H54 (cell line): ENCODE measurements at regions not wholly inside any gene's neighbourhood (a gene's known extent, or its start where the extent isn't known, plus 50 kb on each side); places are given as distances from the start of the nearest gene placed in this dataset.
"Not testable (repeated sequence)": the region's sequence is repeated elsewhere in the genome, so short reads cannot be mapped to it uniquely, and the experiment has no call there.

ENCODE experiments used
- DNase-seq: peaks from one replicate; pipeline ENCODE4 v3.0.0; 2011; ENCODE audit warnings: low spot score, mixed read lengths; ENCODE audit not compliant: insufficient read length
- FAIRE-seq: peaks from 3 replicates; lab custom pipeline; 2011; peaks lifted over from hg19 to GRCh38; lab: Jason Lieb, UNC
- POLR2A ChIP-seq: IDR thresholded peaks from 2 replicates; pipeline ENCODE4 v1.6.1; 2011; ENCODE audit warnings: low read depth, mild to moderate bottlenecking, low read length

GRCh38 chr2:59391896-59392295, 1150.8 kb upstream of the FANCL start:
- FAIRE-seq = no peak
- no peak for DNase-seq
- TF ChIP-seq POLR2A = no peak

- TF ChIP-seq POLR2A = no peak
- FAIRE-seq = no peak
- DNase-seq = no peak
These were observed 1149.5 kb upstream of the FANCL start for GRCh38 chr2:59390581-59390980.

- DNase-seq (no peak), FAIRE-seq (no peak)
- TF ChIP-seq POLR2A = no peak
These were observed 1148.1 kb upstream of the FANCL start for GRCh38 chr2:59389240-59389639.

- no peak for TF ChIP-seq POLR2A
- DNase-seq = no peak
- no peak for FAIRE-seq
These were observed 1144.8 kb upstream of the FANCL start for GRCh38 chr2:59385971-59386370.

- no peak for DNase-seq
- TF ChIP-seq POLR2A = no peak
- FAIRE-seq = no peak
These were observed 1142.3 kb upstream of the FANCL start for GRCh38 chr2:59383473-59383872.

- FAIRE-seq (no peak), DNase-seq (no peak)
- TF ChIP-seq POLR2A = no peak
These were observed 1137.0 kb upstream of the FANCL start for GRCh38 chr2:59378127-59378526.

GRCh38 chr2:59366288-59366687, 1125.2 kb upstream of the FANCL start:
- FAIRE-seq (no peak), DNase-seq (no peak)
- TF ChIP-seq POLR2A = no peak

- FAIRE-seq (no peak), DNase-seq (no peak)
- no peak for TF ChIP-seq POLR2A
These were observed 1113.4 kb upstream of the FANCL start for GRCh38 chr2:59354498-59354897.

GRCh38 chr2:59353306-59353921, 1112.3 kb upstream of the FANCL start:
- FAIRE-seq = no peak

GRCh38 chr2:59342166-59342565, 1101.0 kb upstream of the FANCL start:
- no peak for DNase-seq
- no peak for FAIRE-seq
- TF ChIP-seq POLR2A = no peak

More at GRCh38 chr2:59353306-59353921, 1112.3 kb upstream of the FANCL start:
- no peak for TF ChIP-seq POLR2A
- no peak for DNase-seq

GRCh38 chr2:59339837-59340207, 1098.7 kb upstream of the FANCL start:
- DNase-seq = no peak
- TF ChIP-seq POLR2A = no peak
- FAIRE-seq = no peak

- no peak for TF ChIP-seq POLR2A
- FAIRE-seq = no peak
- no peak for DNase-seq
These were observed 1098.2 kb upstream of the FANCL start for GRCh38 chr2:59339121-59339836.

- DNase-seq (no peak), FAIRE-seq (no peak)
- no peak for TF ChIP-seq POLR2A
These were observed 1091.9 kb upstream of the FANCL start for GRCh38 chr2:59333007-59333406.

- not testable (repeated sequence) for FAIRE-seq, DNase-seq
These were observed 1085.6 kb upstream of the FANCL start for GRCh38 chr2:59326581-59327365.
